GM12878 (cell line): ENCODE measurements at regions not wholly inside any gene's neighbourhood (a gene's known extent, or its start where the extent isn't known, plus 50 kb on each side); places are given as distances from the start of the nearest gene placed in this dataset.

ENCODE experiments used
- ATAC-seq: fragments of 200-7000 bp; cut with Tn5 transposase; 3 replicates; pipeline ENCODE4 v1.9.1; 2020; ENCODE audit warnings: mild to moderate bottlenecking, moderate library complexity
- BruUV-seq: library from RNA; stranded (reverse); fragments of 400-500 nt; replicated peaks from 2 replicates; lab custom pipeline; 2021; lab: Mats Ljungman, UMichigan
- CTCF ChIA-PET: fragments of 300-600 bp; sonication (Branson Sonifier 250); formaldehyde crosslinking; extraction: SDS; loops from one replicate; lab custom pipeline; 2021; ENCODE audit warnings: inconsistent platforms; lab: Yijun Ruan, JAX
- POLR2A ChIA-PET: fragments of 350-600 bp; formaldehyde crosslinking; extraction: SDS; loops from one replicate; lab custom pipeline; 2021; ENCODE audit warnings: inconsistent platforms; lab: Charles Lee
- RAD21 ChIA-PET: fragments of 300-600 bp; sonication (Branson Sonifier 250); formaldehyde crosslinking; loops from one replicate; lab custom pipeline; 2023; ENCODE audit warnings: antibody characterized with exemption; ENCODE audit not compliant: unreplicated experiment; lab: Charles Lee
- SMC1A ChIA-PET: fragments of 300-600 bp; sonication (Branson Sonifier 250); formaldehyde crosslinking; loops from one replicate; lab custom pipeline; 2023; ENCODE audit not compliant: unreplicated experiment, uncharacterized antibody; lab: Charles Lee
- DNase-seq: peaks from one replicate; pipeline ENCODE4 v3.0.0-alpha.2; 2011; ENCODE audit warnings: low read depth, low spot score
- FAIRE-seq: peaks from 3 replicates; lab custom pipeline; 2011; peaks lifted over from hg19 to GRCh38; lab: Jason Lieb, UNC
- H2AFZ ChIP-seq: 2 replicates; pipeline ENCODE4 v1.6.0; 2011; ENCODE audit warnings: low read depth, low read length, control low read depth; ENCODE audit not compliant: control insufficient read depth
- H3K27ac ChIP-seq: 2 replicates; pipeline ENCODE4 v1.5.1; 2011; ENCODE audit warnings: control low read depth; ENCODE audit not compliant: control insufficient read depth, insufficient read depth
- H3K27me3 ChIP-seq, 2 experiments: replicated peaks in 1 of 2; 2 replicates each; pipeline versions ENCODE4 v1.6.0 to v1.6.1; 2011; ENCODE audit warnings: low read length in 1 of 2; ENCODE audit not compliant: control insufficient read depth in 2 of 2, insufficient read depth in 2 of 2
- H3K36me3 ChIP-seq, 2 experiments: 2 replicates each; pipeline ENCODE4 v1.5.1; 2011; ENCODE audit warnings: low read length in 1 of 2; ENCODE audit not compliant: control insufficient read depth in 2 of 2, insufficient read depth in 2 of 2
- H3K4me1 ChIP-seq: 2 replicates; pipeline ENCODE4 v1.6.1; 2011; ENCODE audit warnings: mild to moderate bottlenecking, low read length, moderate library complexity, mixed read lengths; ENCODE audit not compliant: control insufficient read depth, insufficient read depth
- H3K4me2 ChIP-seq: 2 replicates; pipeline ENCODE4 v1.6.0; 2011; ENCODE audit warnings: control low read depth; ENCODE audit not compliant: control insufficient read depth, insufficient read depth
- H3K4me3 ChIP-seq: fragments of 200-600 bp; sonication (generic); 2 replicates; pipeline ENCODE4 v1.5.1; 2016
- H3K79me2 ChIP-seq: 2 replicates; pipeline ENCODE4 v1.6.0; 2011; ENCODE audit warnings: low read length; ENCODE audit not compliant: control insufficient read depth, insufficient read depth
- H3K9ac ChIP-seq: 2 replicates; pipeline ENCODE4 v1.8.0; 2011; ENCODE audit warnings: low read length, control low read depth, mixed read lengths; ENCODE audit not compliant: control insufficient read depth, insufficient read depth
- H3K9me3 ChIP-seq: replicated peaks from 3 replicates; pipeline ENCODE4 v1.5.1; 2011; ENCODE audit warnings: mild to moderate bottlenecking, low read length; ENCODE audit not compliant: control insufficient read depth, insufficient read depth
- H4K20me1 ChIP-seq: 2 replicates; pipeline ENCODE4 v1.6.0; 2011; ENCODE audit not compliant: control insufficient read depth, insufficient read depth
- IKZF2 ChIP-seq, 2 experiments: fragments of 450-650 bp; IDR thresholded peaks; 2 replicates each; pipeline ENCODE4 v1.6.1; 2017; ENCODE audit warnings: mild to moderate bottlenecking in 2 of 2, moderate library complexity in 2 of 2
- LARP7 ChIP-seq: fragments of 450-650 bp; IDR thresholded peaks from 2 replicates; pipeline ENCODE4 v1.6.1; 2017; ENCODE audit warnings: mild to moderate bottlenecking
- SMAD5 ChIP-seq: IDR thresholded peaks from 2 replicates; pipeline ENCODE4 v1.6.1; 2016; ENCODE audit warnings: antibody characterized with exemption, low read depth
- SMC3 ChIP-seq: IDR thresholded peaks from 2 replicates; pipeline ENCODE4 v1.6.1; 2011; ENCODE audit warnings: low read length, improper control_type of control experiment, borderline replicate concordance
- USF2 ChIP-seq: IDR thresholded peaks from 2 replicates; pipeline ENCODE4 v1.6.1; 2011; ENCODE audit warnings: low read depth, low read length, improper control_type of control experiment, borderline replicate concordance
- WRNIP1 ChIP-seq: IDR thresholded peaks from 2 replicates; pipeline ENCODE4 v1.6.1; 2011; ENCODE audit warnings: low read depth, low read length, improper control_type of control experiment, borderline replicate concordance
- ZBTB11 ChIP-seq: fragments of 450-650 bp; formaldehyde crosslinking; IDR thresholded peaks from 2 replicates; pipeline ENCODE4 v1.5.0; 2022; ENCODE audit warnings: mild to moderate bottlenecking, missing genetic modification characterization
- WGBS: methylation state at CpG from one replicate; pipeline ENCODE4 v1.1.6; 2016; ENCODE audit warnings: low lambda C conversion rate; ENCODE audit not compliant: insufficient replicate concordance, insufficient coverage; ENCODE audit errors: missing lambda C conversion rate; 5-methylcytosine and 5-hydroxymethylcytosine counted together
- in situ Hi-C: fragments of 300-500 bp; cut with MboI; formaldehyde crosslinking; loops from 9 replicates; pipeline ENCODE4 v1.14.3; 2018; ENCODE audit warnings: mixed read lengths
- intact Hi-C: fragments of 100-400 bp; cut with micrococcal nuclease; formaldehyde crosslinking; loops from one replicate; pipeline ENCODE4 v1.14.2; 2022; ENCODE audit not compliant: unreplicated experiment

- 18% methylated on average over 2 of the region's 2 CpGs for WGBS
- no TSS peak for BruUV-seq
- SMC1A ChIA-PET: no interaction called here
- DNase-seq (no peak), ATAC-seq (no peak), FAIRE-seq (no peak)
- TF ChIP-seq WRNIP1: no peak
- TF ChIP-seq IKZF2 (IDR thresholded peaks at IDR 0.05): no peak
- no peak for TF ChIP-seq SMC3
- no peak for TF ChIP-seq USF2
- H3K9ac ChIP-seq: no peak overlapping the region
- H3K9me3 ChIP-seq: no peaks in the 10 kb centered on the region
- H3K36me3 ChIP-seq: no peaks in the 10 kb centered on the region
- H3K4me2 ChIP-seq: no peak overlapping the region
- POLR2A ChIA-PET: no interaction called here
- in situ Hi-C loops: no loop called here
- H3K79me2 ChIP-seq: no peaks in the 10 kb centered on the region
- RAD21 ChIA-PET: no interaction called here
- H4K20me1 ChIP-seq: no peaks in the 10 kb centered on the region
- no peaks in the 10 kb centered on the region for H3K27me3 ChIP-seq
- no peaks in the 10 kb centered on the region for H3K4me1 ChIP-seq
- intact Hi-C loops: no loop called here
- no peak overlapping the region for H3K4me3 ChIP-seq
- no peak overlapping the region for H2AFZ ChIP-seq
- CTCF ChIA-PET: no interaction called here
- H3K27ac ChIP-seq: no peak overlapping the region
Measured at GRCh38 chr4:114304046-114304445, 294.6 kb upstream of the UGT8 start.

- DNase-seq (no peak), FAIRE-seq (no peak), ATAC-seq (no peak)
- Histone ChIP-seq H3K9ac (no peak overlapping the region), H3K4me2 (no peak overlapping the region), H3K4me3 (no peak overlapping the region), H3K9me3 (no peaks in the 10 kb centered on the region), H3K27me3 (no peaks in the 10 kb centered on the region), H4K20me1 (no peaks in the 10 kb centered on the region), H3K4me1 (no peaks in the 10 kb centered on the region), H3K79me2 (no peaks in the 10 kb centered on the region), H3K27ac (no peak overlapping the region), H3K36me3 (no peaks in the 10 kb centered on the region), H2AFZ (no peak overlapping the region)
- no peak for TF ChIP-seq ZBTB11 (CRISPR knock-in tag)
- TF ChIP-seq SMAD5: no peak
- TF ChIP-seq LARP7: no peak
- 0% methylated on average over 1 of the region's 1 CpG for WGBS
- intact Hi-C loops: no loop called here
- in situ Hi-C loops: no loop called here
- ChIA-PET SMC1A (no interaction called here), RAD21 (no interaction called here), CTCF (no interaction called here), POLR2A (no interaction called here)
- no TSS peak for BruUV-seq
Measured at GRCh38 chr4:114304567-114304966, 294.0 kb upstream of the UGT8 start.
